Upper lobe of left lung (tissue), 4 donors: ENCODE measurements at regions not wholly inside any gene's neighbourhood (a gene's known extent, or its start where the extent isn't known, plus 50 kb on each side); places are given as distances from the start of the nearest gene placed in this dataset.

Experiments
- EP300 ChIP-seq, 4 donors: sonication (generic); formaldehyde crosslinking; IDR thresholded peaks; one replicate each; pipeline ENCODE4 v1.5.1; 2017; ENCODE audit warnings: antibody characterized with exemption in 4 of 4, control low read depth in 2 of 4
- POLR2A ChIP-seq, 4 donors: fragments of 450-650 bp; IDR thresholded peaks; one replicate each; pipeline ENCODE4 v1.5.1; 2016 to 2017; ENCODE audit warnings: antibody characterized with exemption in 4 of 4, mild to moderate bottlenecking in 2 of 4
- POLR2AphosphoS5 ChIP-seq, 2 donors: sonication (generic); formaldehyde crosslinking; IDR thresholded peaks; one replicate each; pipeline ENCODE4 v1.5.1; 2017; ENCODE audit warnings: antibody characterized with exemption in 2 of 2

DNA sequence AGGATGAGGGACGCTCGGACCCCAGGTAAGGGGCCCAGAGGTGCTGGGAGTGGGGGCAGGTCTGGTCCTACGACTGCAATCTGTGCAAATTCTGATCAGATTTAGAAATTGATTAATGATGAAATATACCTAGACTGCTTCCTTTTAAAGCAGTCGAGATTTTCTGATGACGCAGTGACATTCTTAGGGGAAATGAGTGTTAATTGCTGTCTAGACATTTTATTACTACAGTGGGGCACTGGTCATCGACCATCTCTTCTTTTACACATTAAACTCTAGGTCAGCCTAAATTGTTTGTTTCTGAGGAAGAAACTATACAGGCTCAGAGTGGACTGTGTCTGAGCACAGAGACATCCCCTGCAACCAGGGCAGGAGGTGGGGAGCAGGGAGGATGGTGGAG lies 154.4 kb upstream of the SALL3 start:
- TF ChIP-seq POLR2AphosphoS5 (IDR thresholded peaks at IDR 0.05) (no peak), EP300 (IDR thresholded peaks at IDR 0.05) (no peak), POLR2A (IDR thresholded peaks at IDR 0.05) (no peak)
